Fibroblast of the aortic adventitia (primary cell): ENCODE measurements at regions not wholly inside any gene's neighbourhood (a gene's known extent, or its start where the extent isn't known, plus 50 kb on each side); places are given as distances from the start of the nearest gene placed in this dataset.

Experiments used
- DNase-seq: peaks from one replicate; pipeline ENCODE4 v3.0.0-alpha.2; 2010; ENCODE audit warnings: low read depth
- H3K4me3 ChIP-seq: 2 replicates; pipeline ENCODE4 v1.5.1; 2011; ENCODE audit warnings: low read depth, mild to moderate bottlenecking, control low read depth, low read length, moderate library complexity
- TF ChIP-seq, protein P1 (sequence below): IDR thresholded peaks from 2 replicates; pipeline ENCODE4 v1.5.1; 2011; ENCODE audit warnings: mild to moderate bottlenecking, low read length, control low read depth, inconsistent platforms; ENCODE audit not compliant: insufficient read depth

DNA sequence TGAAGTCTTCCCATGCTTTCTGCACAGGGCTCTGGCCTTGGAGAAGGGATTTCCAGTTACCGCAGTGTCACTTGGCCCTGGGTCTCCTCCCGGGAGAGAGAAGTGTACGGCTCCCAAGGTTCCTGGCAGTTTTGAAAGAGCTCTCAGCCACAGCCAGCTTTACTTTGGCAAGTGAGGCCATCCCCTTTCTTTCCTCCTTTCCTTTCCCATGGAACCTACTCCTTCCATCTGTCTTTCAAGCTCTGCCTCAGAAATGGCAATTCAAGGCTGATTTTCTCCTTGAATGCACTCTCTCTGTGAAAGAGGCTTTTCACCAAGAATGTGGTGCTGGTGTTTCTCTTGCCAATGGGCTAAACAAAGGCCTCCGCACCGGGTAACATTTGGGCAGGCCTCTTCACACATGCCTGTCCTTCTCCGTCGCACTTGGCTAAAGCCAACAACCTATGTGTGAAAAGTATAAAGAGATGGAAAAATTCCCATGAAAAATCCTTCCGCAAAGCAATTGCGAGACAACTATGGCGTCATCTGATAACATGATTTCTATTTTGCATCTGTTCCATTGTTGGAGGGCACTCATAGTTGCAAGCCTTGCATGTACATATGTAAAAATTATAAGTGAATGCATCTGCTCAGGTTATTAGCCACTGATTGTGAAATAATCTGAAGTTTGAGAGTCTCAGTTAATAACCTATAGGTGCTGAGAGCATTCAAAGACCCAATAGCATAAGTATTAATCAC is 125.4 kb downstream of the PFKFB3 start:
- TF ChIP-seq, protein P1, sequence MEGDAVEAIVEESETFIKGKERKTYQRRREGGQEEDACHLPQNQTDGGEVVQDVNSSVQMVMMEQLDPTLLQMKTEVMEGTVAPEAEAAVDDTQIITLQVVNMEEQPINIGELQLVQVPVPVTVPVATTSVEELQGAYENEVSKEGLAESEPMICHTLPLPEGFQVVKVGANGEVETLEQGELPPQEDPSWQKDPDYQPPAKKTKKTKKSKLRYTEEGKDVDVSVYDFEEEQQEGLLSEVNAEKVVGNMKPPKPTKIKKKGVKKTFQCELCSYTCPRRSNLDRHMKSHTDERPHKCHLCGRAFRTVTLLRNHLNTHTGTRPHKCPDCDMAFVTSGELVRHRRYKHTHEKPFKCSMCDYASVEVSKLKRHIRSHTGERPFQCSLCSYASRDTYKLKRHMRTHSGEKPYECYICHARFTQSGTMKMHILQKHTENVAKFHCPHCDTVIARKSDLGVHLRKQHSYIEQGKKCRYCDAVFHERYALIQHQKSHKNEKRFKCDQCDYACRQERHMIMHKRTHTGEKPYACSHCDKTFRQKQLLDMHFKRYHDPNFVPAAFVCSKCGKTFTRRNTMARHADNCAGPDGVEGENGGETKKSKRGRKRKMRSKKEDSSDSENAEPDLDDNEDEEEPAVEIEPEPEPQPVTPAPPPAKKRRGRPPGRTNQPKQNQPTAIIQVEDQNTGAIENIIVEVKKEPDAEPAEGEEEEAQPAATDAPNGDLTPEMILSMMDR = no peak
- no peak for DNase-seq
- no peak overlapping the region for H3K4me3 ChIP-seq

DNA sequence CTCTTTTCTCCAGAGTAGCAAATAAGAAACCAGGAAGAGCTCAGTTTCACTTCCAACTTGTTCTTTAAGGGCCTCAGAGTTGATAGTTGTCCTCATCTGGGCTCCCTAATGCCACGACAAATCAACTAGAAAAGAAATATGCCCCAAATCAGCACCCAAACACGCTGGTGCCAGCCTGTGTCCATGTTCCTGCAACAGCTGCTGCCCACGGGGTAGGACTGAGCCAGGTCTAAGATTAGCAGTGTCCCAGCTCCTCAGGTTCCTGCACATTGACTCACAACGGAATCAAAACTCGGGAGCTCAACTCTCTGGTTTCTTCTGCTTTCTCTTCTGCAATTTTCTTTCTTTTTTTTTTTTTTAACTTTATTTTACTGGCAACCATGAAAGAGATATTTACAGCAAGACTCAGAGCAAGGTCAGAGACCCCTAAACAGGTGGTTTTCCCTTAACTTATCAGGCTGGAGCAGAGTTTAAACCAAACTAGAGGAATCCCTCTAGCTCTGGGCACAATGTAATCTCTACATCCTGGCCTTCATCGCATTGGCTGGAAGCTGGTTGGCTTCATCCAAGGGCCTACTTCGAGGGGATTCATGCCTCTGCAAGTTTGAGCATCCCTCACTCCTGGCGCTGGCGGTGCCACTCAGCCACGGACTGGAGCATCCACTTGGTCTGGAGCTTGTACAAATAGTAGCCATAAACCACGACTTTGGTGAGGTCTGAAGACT is 126.1 kb downstream of the PFKFB3 start:
- no peak overlapping the region for H3K4me3 ChIP-seq
- TF ChIP-seq, protein P1 = no peak
- no peak for DNase-seq

DNA sequence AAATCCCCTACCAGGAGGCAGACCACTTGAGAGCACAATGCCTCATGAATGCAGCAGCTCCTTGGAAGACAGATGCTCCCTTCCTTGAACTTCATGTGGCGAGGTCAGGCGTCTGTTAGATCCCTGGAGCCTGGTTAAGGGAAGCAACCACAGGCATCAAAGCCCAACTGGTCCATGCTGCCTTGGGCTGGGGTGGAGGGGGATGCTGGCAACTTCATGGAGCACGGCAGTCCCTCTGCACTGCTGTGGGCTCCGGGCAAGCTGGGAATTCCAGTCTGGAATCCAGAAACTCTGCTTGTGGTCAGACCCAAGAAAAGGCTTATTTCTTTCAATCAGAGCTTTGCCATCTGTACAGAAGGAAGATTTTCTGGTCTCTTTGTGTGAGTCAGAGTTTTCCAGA is 130.4 kb downstream of the PFKFB3 start:
- TF ChIP-seq, protein P1 = no peak
- H3K4me3 ChIP-seq = no peak overlapping the region
- DNase-seq = no peak

DNA sequence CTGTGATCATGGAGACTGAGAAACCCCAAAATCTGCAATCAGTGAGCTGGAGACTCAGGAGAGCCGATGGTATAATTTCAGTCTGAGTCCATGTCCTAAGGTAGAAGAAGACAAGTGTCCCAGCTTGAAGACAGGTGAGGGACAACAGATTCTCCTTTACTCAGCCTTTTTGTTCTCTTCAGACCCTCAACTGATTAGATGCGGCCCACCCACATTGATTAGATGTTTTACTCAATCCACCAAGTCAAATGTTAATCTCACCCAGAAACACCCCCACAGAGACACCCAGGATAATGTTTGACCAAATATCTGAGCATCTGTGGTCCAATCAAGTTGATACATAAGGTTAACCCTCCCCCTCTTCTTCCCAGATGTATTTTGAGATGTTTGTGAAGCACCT is 131.2 kb downstream of the PFKFB3 start:
- no peak overlapping the region for H3K4me3 ChIP-seq
- no peak for DNase-seq
- TF ChIP-seq, protein P1 = no peak

DNA sequence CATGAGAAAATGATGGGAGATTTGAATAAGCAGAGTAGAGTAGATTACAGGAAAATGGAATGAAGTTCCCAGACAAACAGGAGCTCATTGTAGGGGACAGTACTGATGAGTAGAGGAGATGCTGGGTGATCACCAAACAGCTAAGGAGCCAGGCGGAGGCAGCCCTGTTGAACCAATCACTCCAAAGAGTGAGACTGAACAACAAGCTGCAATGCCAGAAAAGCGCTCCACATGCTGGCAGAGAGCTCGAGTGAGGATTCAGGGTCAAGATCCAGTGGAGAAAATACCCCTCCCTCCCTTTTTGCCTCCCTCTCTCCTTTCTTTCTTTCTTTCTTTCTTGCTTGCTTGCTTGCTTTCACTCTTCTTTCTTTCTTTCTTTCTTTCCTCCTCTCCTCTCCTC is 133.3 kb downstream of the PFKFB3 start:
- no peak overlapping the region for H3K4me3 ChIP-seq
- no peak for DNase-seq
- TF ChIP-seq, protein P1 = no peak

GRCh38 chr10:6337382-6337781 is 134.7 kb downstream of the PFKFB3 start:
- DNase-seq = no peak
- H3K4me3 ChIP-seq = no peak overlapping the region
- TF ChIP-seq, protein P1 = no peak

DNA sequence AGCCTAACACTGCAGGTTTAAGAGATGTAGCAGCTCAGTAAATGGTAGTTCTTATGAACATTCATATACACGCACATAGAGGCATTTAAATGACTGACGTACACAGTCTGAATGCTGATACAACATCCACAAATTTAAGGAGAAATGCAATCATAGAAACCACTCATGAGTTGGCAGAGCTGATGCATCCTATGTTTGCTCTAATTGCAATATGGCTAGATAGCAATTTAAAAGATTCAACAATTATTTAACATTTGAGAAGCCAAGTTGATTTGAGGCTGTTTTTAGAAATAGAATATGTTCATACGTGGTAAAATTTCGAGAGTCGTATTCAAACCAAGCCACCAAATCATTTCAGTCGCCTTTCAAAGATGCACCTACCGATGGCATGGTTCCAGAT is 135.6 kb downstream of the PFKFB3 start:
- DNase-seq = no peak
- TF ChIP-seq, protein P1 = no peak
- H3K4me3 ChIP-seq = no peak overlapping the region
